Hematopoietic multipotent progenitor cell treated with erythropoietin and hydrocortisone succinate and interleukin-3 and kit ligand, for 17 days (in vitro differentiated cells): ENCODE measurements at regions not wholly inside any gene's neighbourhood (a gene's known extent, or its start where the extent isn't known, plus 50 kb on each side); places are given as distances from the start of the nearest gene placed in this dataset.
"Not testable (repeated sequence)": the region's sequence is repeated elsewhere in the genome, so short reads cannot be mapped to it uniquely, and the experiment has no call there.

Source experiments
- DNase-seq: peaks from one replicate; pipeline ENCODE4 v3.0.0-alpha.2; 2015; ENCODE audit warnings: low spot score

DNA sequence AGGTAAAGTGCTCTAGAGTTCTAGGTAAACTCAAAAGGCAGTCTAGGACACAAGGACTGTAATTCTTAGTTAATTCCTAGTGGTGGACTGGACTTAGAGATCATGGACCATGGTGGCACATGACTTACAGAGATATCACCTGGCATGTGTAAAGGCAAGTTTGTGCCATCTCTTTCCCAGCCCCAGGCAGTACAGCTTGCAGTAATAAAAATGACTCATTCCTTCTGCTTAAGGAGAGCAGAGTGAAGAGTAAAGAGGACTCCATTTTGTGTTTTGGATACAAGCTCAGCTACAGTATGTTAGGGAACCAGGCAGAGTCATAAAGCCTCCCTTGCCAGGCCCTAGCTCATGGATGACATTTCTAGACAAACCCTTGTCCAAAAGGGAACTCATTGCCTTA, 629.9 kb downstream of the JRKL start:
- no peak for DNase-seq

DNA sequence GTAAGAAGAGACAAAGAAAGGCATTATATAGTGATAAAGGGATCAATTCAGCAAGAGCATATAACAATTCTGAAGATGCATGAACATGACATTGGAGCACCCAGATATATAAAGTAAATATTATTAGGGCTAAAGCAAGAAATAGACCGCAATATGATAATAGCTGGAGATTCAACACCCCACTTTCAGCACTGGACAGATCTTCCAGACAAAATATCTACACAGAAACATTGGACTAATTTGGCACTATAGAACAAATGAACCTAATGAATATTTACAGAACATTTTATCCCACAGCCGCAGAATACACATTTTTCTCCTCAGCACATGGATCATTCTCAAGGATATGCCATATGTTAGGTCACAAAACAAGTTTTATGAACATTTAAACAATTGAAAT, 633.1 kb downstream of the JRKL start:
- DNase-seq = no peak

DNA sequence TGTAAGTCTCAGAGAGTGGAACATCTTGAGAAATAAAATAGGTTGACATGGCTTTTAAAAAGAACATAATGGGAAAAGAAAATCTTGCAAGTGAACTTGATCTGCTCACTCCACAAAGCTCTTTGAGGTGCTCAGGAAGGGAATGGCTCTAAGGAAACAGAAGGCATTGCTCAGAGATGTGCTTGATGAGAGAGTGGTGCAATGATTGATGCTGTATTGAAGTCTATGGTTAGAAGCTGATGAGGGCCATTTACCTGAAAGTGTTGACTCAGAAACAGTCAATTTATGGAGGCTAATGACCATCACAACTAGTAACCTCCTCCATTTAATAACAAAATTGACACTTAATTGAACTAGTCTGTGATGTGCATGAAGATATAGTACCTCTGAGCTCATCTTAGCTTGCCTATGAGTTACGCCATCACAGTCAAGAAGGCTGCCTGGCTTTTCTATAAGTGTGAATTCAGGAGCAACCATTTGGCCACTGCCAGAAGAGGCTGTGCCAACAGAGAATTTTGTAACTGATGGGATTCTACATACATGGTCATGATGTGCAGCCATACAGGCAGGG, 639.1 kb downstream of the JRKL start:
- DNase-seq = no peak

DNA sequence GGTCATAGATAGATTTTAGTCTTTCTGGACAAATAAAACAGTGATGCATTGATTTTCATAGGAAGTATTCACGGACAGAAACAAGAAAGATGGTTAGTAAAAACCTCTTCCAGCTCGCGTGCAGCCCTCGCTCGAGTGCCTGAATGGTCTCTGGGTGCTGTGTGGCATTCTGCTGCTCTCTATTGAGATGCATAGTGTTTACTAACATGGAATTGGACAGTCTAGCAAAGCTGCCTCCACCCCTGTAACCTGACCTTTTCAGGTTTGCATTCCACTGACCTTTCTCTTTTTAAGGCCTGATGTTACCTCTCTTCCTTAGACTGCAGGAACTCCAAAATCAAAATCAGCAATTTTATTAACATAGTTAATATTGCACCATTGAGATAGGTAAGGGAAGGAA, 643.4 kb downstream of the JRKL start:
- no peak for DNase-seq

DNA sequence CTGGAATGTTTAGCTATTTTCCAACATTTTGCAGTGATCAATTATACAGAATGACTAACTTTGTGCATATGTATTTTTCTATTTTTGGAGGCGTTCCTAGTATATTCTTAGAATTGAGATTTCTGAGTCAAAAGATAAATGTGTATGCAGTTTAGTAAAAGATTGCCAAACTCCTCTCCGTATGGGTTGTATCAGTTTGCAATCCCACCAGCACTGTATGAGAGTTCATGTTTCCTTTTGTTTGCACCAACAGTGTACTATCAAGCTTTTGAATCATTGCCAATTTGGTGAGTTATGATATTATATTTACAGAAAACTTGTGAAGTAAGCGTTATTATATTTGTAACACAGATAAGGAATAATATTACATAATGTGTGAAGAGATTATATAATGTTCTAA, 658.7 kb downstream of the JRKL start:
- DNase-seq = no peak

DNA sequence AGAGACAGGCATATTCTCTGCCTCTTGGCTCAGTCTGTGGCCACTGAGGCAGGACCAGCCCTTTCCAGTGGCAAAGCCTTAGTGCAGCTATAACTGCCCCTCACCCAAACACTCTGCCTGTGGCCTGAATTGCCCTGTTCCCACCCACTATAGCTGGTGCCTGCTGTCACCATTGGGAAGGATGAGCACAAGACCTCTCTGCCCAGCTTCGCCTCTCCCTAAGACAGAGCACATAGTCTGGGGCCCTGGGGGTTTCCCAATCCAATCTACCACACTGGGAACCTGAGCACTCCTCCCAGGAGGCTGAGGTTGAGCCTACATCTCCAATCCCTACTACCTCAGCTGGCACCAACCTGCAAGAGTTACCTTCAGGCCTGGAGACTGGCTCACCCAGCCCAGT, 670.4 kb downstream of the JRKL start:
- DNase-seq = no peak

DNA sequence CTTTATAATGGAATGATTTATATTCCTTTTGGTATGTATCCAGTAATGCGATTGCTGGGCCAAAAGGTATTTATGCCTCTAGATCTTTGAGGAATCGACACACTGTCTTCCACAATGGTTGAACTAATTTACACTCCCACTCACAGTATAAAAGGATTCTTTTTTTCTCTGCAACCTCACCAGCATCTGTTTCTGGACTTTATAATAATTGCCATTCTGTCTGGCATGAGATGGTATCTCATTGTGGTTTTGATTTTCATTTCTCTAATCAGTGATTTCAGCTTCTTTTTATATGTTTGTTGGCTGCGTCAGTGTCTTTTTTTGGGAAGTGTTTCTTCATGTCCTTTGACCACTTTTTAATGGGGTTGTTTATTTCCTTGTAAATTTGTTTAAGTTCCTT, 679.3 kb downstream of the JRKL start:
- no peak for DNase-seq

DNA sequence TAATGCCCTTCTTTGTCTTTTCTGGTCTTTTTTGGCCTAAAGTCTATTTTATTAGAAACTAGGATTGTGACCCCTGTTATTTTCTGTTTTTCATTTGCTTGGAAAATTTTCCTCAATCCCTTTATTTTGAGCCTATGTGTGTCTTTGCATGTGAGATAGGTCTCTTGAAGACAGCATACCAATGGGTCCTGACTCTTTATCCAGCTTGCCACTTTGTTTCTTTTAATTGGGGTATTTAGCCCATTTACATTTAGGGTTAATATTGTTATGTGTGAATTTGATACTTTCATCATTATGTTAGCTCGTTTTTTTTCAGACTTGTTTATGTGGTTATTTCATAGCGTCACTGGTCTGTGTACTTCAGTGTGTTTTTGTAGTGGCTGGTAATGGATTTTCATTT, 682.6 kb downstream of the JRKL start:
- DNase-seq = no peak

DNA sequence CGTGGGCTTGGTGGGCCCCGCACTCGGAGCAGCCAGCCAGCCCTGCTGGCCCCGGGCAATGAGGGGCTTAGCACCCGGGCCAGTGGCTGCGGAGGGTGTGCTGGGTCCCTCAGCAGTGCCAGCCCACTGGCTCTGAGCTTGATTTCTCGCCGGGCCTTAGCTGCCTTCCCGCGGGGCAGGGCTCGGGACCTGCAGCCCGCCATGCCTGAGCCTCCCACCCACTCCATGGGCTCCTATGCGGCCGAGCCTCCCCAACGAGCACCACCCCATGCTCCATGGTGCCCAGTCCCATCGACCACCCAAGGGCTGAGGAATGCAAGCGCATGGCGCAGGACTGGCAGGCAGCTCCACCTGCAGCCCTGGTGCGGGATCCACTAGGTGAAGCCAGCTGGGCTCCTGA, 686.9 kb downstream of the JRKL start:
- not testable (repeated sequence) for DNase-seq

DNA sequence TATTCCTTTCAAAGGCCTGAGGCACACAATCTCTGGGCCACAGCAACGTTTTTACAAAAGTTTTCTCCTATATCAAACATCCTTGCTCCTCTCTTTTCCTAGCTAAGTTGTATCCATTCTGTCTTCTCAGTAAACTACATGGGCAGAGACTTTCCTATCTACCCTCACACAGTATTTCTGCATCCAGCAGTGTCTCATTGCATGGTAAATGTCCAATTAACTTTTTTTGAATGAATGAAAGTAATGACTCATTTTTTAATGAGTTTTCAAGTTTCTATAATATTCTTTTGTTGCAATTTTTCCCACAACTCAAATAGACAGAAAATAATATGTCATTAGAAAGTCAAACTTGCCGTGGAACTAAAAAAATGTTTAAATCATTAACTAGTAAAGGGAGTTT, 688.6 kb downstream of the JRKL start:
- DNase-seq = no peak

DNA sequence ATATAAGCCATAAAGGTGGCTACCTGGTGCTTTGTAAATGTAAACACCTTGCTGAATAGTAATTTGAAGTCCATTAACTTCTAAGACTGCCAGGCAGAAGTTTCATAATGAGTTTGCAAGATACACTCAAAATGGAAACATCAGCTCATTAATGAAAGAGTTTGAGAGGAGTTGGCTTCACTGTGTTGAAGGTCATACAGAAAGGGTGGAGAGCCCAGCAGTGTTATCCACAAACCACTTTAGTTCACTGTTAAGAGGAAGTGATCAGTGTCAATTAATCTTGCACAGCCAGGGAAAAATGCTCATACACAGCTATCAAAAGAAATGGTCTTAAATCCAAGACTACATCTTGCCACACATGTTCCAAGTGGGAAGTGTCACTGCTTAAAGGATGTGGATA, 689.4 kb downstream of the JRKL start:
- no peak for DNase-seq

DNA sequence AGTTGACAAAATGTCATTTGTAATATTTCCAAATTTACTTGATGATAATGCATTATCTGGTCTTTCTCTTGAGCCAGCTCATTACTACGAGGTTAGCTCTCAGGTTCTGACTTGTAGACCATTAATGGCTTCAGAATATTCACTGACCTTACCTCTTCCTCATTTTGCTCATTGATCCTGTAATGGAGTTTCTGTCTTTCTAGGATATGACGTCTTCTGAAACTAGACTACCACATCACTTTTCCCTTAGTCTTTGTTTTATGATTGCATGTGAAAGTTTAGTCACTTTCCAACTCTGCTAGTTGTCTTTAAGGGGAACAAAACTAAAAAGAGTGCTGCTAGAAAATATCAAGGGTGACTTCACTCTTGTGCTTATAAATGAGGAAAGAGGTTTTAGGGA, 697.6 kb downstream of the JRKL start:
- no peak for DNase-seq

DNA sequence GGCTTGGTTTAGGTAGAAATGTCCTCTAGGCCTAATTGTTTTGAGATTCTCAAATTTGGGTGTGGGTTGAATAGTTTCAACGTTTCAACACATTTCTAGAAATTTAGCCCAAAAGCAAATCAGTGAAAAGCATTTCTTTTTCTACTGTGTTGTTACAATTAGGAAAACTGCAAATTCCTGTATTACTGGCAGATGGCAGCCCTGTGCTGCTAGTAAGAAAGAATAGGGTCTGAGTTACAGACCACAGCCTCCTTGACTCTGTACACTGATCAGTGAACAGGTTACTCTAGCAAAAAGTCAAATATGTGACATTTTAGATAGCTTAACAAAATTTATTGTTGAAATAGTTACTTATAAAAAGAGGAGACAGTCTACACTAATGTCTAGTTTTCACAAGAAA, 703.0 kb downstream of the JRKL start:
- no peak for DNase-seq

DNA sequence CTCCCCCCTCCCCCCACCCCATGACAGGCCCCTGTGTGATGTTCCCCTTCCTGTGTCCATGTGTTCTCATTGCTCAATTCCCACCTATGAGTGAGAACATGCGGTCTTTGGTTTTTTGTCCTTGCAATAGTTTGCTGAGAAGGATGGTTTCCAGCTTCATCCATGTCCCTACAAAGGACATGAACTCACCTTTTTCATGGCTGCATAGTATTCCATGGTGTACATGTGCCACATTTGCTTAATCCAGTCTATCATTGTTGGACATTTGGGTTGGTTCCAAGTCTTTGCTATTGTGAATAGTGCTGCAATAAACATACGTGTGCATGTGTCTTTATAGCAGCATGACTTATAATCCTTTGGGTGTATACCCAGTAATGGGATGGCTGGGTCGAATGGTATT, 712.4 kb downstream of the JRKL start:
- DNase-seq = not testable (repeated sequence)

DNA sequence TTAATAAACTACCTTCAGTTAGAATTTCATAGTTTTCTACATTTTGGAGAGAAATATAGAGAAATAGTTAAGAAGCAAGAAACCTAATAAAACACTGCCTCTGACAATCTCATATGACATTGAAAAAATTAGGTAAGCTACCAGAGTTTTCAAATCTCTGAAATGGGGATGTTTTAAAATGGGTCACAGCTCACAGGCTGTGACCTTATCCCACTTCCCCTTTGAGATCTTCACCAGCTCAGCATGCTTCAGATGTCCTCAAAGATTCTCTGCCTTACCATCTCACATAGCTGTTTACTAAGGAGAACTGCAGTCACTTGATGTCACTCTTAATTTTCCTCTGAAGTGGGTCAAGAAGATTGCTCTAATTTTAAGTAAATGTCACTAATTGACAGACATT, 717.8 kb downstream of the JRKL start:
- DNase-seq = no peak

DNA sequence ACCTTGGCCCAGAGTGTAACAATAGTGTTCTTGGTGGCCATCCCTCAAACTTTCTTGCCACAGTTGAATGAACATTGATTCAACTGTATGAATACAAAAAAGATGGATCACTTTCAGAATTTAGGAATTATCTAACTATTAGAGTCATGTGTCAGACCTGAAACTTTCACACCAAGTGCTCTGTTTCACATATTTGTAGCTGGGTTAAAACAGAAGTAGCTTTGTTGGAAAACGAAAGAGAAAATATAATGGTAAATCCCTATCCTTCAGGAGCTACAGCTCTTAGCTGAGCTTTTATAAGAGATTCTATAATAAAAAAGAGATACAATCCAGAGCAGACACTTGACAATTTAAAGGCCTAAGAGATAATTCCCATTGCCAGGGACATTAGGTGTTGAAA, 719.3 kb downstream of the JRKL start:
- no peak for DNase-seq

DNA sequence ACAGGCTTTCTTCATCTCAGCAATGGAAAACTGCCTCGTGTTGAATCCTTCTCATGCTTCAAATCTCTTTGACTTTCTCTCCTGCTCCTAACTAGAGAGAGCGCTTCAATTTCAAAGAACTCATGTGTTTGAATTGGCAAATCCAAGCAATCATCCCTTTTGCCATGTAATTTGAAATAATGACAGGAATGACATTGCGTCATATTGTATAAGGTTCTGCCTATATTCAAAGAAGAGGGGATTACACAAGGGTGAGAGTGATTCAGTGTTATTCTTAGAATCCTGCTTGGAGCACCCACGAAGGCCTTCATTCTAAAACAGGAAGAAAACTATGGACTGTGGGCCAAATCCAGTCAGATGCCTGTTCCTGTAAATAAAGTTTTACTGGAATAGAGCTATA, 720.6 kb downstream of the JRKL start:
- no peak for DNase-seq

DNA sequence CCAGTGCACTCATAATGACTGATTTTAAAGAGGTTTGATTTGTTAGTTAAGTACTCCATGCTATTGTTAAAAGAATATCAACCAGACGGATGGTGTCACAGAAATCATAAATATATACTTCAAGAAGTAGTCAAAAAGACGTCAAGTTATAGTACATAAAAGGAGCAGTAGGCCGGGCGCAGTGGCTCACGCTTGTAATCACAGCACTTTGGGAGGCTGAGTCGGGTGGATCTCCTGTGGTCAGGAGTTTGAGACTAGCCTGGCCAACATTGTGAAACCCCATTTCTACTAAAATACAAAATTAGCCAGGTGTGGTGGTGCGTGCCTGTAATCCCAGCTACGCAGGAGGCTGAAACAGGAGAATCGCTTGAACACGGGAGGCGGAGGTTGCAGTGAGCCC, 721.7 kb downstream of the JRKL start:
- DNase-seq = no peak

DNA sequence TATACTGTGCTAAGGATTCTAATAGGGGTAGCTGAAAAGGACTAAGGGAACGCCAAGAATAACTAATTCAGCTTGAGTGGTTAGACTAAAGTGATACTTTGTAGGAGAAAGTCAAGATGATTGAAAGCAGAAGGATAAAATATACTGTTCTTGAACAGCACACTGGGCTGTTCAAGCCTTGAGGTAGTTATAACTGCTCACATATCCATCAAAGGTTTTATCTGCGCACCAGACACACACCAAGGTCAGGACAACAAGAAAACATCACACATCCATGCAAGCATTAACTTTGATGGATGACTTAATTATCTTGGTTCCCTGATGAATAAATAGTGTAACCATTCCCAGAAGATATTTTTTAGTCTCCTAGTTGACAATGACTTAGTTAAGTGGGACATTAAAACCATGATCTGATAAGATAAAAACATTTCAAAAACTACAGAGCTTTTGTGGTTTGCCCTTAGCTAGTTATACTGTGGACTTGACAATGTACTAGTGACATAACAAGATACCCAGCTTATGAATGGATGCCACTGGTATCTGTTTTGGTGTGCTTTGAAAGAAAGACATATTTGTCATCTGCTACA, 728.9 kb downstream of the JRKL start:
- DNase-seq = no peak

DNA sequence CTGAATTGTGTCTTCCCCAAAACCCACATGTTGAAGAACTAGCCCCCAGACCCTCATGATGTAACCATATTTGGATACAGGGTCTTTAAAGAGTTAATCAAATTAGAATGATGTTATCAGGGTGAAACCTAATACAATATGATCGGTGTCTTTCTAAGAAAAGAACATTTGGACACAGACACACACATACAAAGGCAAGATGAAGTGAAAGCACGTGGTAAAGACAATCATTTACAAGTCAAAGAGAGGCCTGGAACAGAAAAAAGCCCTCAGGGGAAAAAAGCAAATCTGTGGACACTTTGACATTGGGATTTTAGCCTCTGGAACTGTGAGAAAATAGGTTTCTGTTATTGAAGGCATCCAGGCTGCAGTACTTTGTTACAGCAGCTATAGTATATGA, 733.4 kb downstream of the JRKL start:
- DNase-seq = no peak

DNA sequence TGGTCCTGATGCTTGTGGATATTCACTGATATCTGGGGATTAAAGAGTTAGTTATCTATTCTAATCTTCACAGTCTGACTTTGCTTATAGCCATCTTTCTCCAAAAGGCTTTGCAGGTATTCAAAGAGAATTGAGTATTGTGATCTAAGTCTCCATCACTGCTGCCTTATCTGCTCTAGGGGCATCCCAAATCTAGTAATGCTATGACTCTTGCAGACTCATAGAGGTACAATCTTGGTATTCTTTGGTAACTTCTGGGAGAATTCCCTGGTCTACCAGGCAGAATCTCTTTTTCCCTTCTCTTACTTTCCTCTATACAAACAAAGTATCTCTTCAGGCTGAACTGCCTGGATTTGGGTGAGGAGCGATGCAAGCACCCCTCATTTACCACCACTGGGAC, 746.3 kb downstream of the JRKL start:
- DNase-seq = no peak

DNA sequence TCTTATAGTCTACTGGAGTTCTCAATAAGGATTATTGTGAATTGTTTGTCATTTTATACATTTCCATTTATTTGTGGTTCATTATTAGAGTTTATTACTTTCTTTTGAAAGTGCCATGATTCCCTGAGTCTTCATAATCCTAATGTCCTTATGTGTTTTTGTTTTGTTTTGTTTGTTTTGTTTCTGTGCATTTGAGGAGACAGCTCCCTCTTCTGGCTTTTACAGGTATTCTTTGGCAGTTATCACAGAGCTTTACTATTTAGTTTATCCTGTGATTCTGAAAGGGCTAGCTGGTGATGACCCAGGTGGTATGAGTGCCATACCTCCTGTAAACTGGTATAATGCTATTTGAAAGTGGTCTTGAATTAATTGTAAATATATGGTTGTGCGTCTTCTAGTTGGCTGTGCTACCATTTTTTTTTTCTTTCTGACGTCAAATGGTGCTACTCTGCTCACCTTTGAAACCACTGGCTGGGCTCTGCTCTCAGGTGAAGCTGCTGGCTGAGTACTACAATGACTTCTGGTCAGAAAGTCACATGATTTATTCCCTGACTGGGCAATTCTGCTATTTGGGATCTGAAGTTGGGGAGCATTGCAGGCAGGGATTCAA, 751.2 kb downstream of the JRKL start:
- DNase-seq = no peak

DNA sequence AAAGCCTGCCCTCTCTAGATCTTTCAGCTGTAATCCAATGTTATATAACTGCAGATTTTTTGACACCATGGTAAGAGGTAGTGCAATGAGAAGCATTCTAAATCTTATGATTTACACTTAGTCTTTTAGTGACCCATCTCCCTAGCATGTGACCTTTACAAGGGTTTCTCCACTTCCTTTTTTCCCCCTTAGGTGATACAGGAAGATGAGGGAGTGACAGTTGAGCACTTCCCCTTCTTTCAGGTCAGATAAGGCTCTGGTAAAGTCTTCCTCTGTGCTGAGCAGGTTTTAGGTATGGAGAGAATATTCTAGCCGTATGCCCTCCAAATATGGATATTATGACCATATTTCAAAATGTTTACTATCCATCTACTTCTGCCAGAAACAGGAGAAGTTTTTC, 753.6 kb downstream of the JRKL start:
- no peak for DNase-seq

DNA sequence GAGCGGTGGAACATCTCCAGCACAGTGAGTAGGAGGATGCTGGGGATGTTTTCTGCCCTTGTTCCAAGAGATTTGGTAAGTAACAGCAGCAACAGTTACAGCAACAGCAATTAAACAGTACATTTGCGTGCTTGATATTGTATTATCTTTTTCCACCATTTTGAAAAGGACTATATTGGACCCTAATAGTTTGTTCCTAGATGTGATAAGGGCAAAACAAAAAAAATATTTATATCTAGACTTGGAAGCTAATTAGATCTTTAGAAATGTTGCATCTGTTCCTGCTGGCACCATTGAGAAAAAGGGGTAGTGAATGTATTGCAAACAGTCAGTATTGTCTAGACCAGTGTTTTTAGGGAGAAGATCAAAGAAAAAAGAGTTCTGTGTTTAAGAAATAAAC, 759.9 kb downstream of the JRKL start:
- DNase-seq = no peak
